ENCODE measurements at regions not wholly inside any gene's neighbourhood (a gene's known extent, or its start where the extent isn't known, plus 50 kb on each side); places are given as distances from the start of the nearest gene placed in this dataset.
"Not testable (repeated sequence)": the region's sequence is repeated elsewhere in the genome, so short reads cannot be mapped to it uniquely, and the experiment has no call there.

DNA sequence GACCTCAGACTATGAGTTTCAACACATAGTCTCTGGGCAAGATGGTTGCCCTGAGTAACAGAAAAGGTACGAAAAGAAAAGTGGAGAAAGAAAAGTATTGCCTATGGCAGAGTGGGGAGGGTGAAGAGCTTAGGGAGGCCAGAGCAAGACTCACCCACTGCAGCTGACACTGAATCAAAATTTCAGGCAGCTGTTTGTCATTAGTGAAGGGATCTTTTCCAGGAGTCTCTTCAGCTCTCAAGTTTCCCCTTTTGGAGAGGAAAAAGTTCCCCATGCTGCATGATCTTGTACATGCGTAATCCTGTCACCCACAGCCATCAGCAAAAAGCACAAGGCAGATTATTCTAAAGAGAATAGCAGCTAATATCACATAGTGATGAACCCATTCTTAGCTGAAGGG, 616.9 kb upstream of the GBE1 start:
- intact Hi-C loops (cut with DNase I; ENCODE audit: low total_unique reads): no loop called here
- TF ChIP-seq, protein P1, sequence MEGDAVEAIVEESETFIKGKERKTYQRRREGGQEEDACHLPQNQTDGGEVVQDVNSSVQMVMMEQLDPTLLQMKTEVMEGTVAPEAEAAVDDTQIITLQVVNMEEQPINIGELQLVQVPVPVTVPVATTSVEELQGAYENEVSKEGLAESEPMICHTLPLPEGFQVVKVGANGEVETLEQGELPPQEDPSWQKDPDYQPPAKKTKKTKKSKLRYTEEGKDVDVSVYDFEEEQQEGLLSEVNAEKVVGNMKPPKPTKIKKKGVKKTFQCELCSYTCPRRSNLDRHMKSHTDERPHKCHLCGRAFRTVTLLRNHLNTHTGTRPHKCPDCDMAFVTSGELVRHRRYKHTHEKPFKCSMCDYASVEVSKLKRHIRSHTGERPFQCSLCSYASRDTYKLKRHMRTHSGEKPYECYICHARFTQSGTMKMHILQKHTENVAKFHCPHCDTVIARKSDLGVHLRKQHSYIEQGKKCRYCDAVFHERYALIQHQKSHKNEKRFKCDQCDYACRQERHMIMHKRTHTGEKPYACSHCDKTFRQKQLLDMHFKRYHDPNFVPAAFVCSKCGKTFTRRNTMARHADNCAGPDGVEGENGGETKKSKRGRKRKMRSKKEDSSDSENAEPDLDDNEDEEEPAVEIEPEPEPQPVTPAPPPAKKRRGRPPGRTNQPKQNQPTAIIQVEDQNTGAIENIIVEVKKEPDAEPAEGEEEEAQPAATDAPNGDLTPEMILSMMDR (IDR thresholded peaks at IDR 0.05): no peak
- no peak for TF ChIP-seq POLR2A (IDR thresholded peaks at IDR 0.05)

DNA sequence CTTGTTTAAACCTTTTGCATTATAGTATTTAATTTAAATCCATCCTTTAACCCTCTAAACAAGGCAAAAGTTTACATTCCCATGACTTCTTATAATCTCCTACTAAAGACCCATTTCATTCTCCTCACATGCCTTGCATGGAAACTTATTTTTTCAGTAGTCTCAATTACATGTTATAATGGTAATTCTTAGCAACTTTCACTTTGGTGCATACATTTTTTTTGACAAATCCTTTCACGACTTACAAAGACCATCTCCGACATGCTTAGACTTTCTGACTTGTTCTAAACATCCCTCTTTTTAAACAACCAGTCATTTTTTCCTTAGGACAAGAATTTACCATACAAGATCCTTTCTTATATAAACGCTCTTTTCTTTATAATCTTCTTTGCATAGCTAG, 615.4 kb upstream of the GBE1 start:
- Histone ChIP-seq H3K27ac (no peak overlapping the region), H3K4me3 (no peak overlapping the region), H3K36me3 (ENCODE audit: low read depth, missing control alignments) (no peaks in the 10 kb centered on the region), H3K9me3 (no peaks in the 10 kb centered on the region), H3K4me1 (no peaks in the 10 kb centered on the region), H3K27me3 (no peaks in the 10 kb centered on the region)
- intact Hi-C loops (cut with DNase I; ENCODE audit: low total_unique reads): no loop called here
- 73 to 81% methylated on average over 3 of the region's 3 CpGs for WGBS, 2 donors
- TF ChIP-seq POLR2A (IDR thresholded peaks at IDR 0.05): no peak
- TF ChIP-seq, protein P1 (IDR thresholded peaks at IDR 0.05): no peak
- DNase-seq: no peak

More for the DNA sequence above, 616.9 kb upstream of the GBE1 start:
- Histone ChIP-seq H3K9me3 (no peaks in the 10 kb centered on the region), H3K36me3 (ENCODE audit: low read depth, missing control alignments) (no peaks in the 10 kb centered on the region), H3K27ac (no peak overlapping the region), H3K4me3 (no peak overlapping the region), H3K4me1 (no peaks in the 10 kb centered on the region), H3K27me3 (no peaks in the 10 kb centered on the region)
- 80 to 89% methylated on average over 2 of the region's 2 CpGs for WGBS, 2 donors
- no peak for DNase-seq

DNA sequence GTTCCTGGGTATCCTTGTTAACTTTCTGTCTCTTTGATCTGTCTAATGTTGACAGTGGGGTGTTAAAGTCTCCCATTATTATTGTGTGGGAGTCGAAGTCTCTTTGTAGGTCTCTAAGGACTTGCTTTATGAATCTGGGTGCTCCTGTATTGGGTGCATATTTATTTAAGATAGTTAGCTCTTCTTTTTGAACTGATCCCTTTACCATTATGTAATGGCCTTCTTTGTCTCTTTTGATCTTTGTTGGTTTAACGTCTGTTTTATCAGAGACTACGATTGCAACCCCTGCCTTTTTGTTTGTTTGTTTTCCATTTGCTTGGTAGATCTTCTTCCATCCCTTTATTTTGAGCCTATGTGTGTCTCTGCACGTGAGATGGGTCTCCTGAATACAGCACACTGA, 612.4 kb upstream of the GBE1 start:
- H3K4me3 ChIP-seq; H3K36me3 ChIP-seq (ENCODE audit: low read depth, missing control alignments); H3K4me1 ChIP-seq; H3K27ac ChIP-seq; intact Hi-C loops (cut with DNase I; ENCODE audit: low total_unique reads); H3K9me3 ChIP-seq; H3K27me3 ChIP-seq; DNase-seq: not testable (repeated sequence)
- WGBS, 2 donors: 65 to 70% methylated on average over 4 of the region's 4 CpGs

DNA sequence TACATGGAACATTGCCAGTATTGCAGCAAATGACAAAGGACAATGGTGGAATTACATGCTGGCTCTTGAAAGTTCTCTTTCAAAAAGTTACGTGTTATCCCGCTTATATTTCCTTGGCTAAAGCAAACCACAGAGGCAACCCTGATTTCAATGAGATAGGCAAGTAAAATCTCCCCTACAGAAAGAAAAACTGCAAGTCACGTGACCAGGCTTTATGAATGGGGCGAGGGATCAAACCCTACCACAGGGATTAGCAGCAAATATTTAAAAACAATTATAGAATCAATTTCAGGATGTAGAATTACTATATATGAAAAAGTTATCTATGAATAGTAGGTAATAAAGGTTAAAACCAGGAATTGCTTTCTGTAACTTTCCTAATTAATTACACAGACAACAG, 603.4 kb upstream of the GBE1 start:
- no peaks in the 10 kb centered on the region for H3K9me3 ChIP-seq
- H3K4me3 ChIP-seq: no peak overlapping the region
- H3K27ac ChIP-seq: no peak overlapping the region
- H3K4me1 ChIP-seq: no peaks in the 10 kb centered on the region
- 88 to 90% methylated on average over 4 of the region's 4 CpGs for WGBS, 2 donors
- H3K36me3 ChIP-seq (ENCODE audit: low read depth, missing control alignments): no peaks in the 10 kb centered on the region
- intact Hi-C loops (cut with DNase I; ENCODE audit: low total_unique reads): no loop called here
- TF ChIP-seq, protein P1 (IDR thresholded peaks at IDR 0.05): no peak
- no peak for TF ChIP-seq POLR2A (IDR thresholded peaks at IDR 0.05)
- no peak for DNase-seq
- H3K27me3 ChIP-seq: no peaks in the 10 kb centered on the region

DNA sequence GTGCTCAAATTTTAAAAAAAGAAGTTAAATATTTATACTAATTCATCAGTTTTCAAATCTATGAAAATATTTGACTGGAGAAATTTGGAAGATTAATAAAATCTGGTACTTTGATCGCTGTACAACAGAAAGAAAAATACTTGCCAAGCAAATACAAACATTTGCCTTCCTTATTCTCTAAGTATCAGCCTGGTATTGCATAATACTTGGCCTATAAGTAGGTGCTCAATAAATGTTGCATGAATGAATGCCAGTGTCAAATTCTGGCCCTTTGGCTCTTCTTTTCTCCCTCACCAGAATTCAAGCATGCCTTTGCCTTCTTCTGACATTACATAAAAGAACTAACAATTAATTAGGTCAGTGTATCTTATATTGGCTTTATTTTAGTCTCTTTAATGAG, 601.7 kb upstream of the GBE1 start:
- H3K4me3 ChIP-seq: no peak overlapping the region
- H3K36me3 ChIP-seq (ENCODE audit: low read depth, missing control alignments): no peaks in the 10 kb centered on the region
- H3K9me3 ChIP-seq: no peaks in the 10 kb centered on the region
- H3K4me1 ChIP-seq: no peaks in the 10 kb centered on the region
- DNase-seq: no peak
- intact Hi-C loops (cut with DNase I; ENCODE audit: low total_unique reads): no loop called here
- H3K27ac ChIP-seq: no peak overlapping the region
- H3K27me3 ChIP-seq: no peaks in the 10 kb centered on the region
- 83 to 88% methylated on average over 1 of the region's 1 CpG for WGBS, 2 donors
- no peak for TF ChIP-seq POLR2A (IDR thresholded peaks at IDR 0.05)

DNA sequence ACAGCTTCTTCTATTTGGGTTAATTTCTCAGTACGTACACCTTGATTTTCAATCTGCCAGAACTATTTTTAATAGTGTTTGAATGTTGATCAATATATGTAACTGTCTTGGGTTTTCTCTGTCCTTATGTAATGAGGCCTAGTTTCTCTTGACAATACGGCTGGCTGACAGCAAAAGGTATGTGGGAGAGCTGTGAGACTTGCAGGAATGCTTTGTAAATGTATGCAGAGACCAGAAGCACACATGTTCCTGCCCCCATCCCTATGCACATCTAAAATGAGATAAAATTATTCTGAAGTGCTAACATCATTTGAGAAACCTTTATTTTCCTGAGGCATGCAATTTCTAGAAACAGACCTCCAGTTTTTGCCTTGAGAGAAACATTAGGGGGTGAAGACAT, 593.8 kb upstream of the GBE1 start:
- Histone ChIP-seq H3K27ac (no peak overlapping the region), H3K4me3 (no peak overlapping the region), H3K36me3 (ENCODE audit: low read depth, missing control alignments) (no peaks in the 10 kb centered on the region), H3K9me3 (no peaks in the 10 kb centered on the region), H3K4me1 (peaks cover 6% of the 10 kb centered on the region), H3K27me3 (no peaks in the 10 kb centered on the region)
- intact Hi-C loops (cut with DNase I; ENCODE audit: low total_unique reads): no loop called here
- DNase-seq: no peak
- TF ChIP-seq, protein P1 (IDR thresholded peaks at IDR 0.05): no peak
- TF ChIP-seq POLR2A (IDR thresholded peaks at IDR 0.05): no peak
- WGBS, 2 donors: 88 to 90% methylated on average over 2 of the region's 2 CpGs

All from testis (tissue), 2 donors.